ENCODE measurements at regions not wholly inside any gene's neighbourhood (a gene's known extent, or its start where the extent isn't known, plus 50 kb on each side); places are given as distances from the start of the nearest gene placed in this dataset.
"Not testable (repeated sequence)": the region's sequence is repeated elsewhere in the genome, so short reads cannot be mapped to it uniquely, and the experiment has no call there.

DNA sequence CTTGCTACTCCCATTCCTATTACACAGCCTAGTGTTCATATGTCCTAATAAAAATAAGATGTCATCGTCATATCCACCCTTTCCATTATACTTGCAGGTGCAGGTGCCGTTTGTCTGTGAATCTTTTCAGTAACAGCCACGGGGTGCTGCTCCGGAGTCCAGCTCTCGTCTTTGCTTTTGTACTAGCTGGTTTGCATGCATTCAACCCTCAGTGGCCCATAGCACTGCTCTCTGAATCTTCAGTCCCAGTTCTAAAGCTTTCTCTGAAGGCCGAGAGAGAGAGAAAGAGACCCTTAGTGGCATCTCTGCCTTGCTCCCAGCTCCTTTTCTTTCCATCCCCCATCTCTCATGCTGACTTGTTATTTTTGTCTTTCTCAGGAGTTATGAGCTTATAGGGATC lies 468.5 kb downstream of the TMEM232 start:
- no peak for DNase-seq

- DNase-seq, result no peak
Measured at GRCh38 chr5:110258460-110259216, 467.8 kb downstream of the TMEM232 start.

DNA sequence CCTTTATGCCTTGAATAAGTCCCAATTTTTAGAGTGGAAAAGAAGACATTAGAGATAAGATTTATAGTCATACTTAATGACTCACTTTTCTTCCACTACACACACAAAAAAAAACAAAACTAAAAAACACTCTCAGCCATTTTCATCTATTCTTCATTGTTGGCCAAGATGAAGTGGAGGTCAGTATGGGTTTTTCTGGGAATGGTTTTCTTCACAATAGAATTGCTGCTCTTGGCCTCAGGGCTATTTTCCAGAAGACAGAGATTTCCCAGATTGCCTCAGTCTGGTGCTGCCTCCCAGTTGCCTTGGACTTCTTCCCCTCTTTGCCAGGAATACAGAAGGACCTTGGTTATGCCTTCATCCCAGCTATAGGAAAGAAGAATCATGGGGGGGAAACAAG lies 463.7 kb downstream of the TMEM232 start:
- DNase-seq, result no peak

DNA sequence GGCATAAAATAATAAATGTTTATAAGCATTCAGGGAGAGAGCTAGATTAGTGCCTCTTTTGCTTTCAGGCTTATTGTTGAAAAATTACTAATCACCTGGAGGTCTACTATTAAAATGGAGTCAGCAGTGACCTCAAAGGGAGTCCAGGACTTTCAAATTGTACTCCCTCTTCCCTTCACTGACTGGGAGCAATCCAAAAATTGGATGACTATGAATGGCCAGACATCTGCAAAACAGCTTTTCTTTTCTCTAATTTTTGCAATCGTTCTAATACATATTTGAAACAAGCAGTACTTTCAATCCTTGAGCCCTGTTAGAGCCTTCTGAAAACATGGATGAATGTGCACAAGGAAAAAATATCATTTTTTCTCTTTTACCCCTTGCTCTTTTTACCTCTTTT lies 461.8 kb downstream of the TMEM232 start:
- DNase-seq, result no peak

DNA sequence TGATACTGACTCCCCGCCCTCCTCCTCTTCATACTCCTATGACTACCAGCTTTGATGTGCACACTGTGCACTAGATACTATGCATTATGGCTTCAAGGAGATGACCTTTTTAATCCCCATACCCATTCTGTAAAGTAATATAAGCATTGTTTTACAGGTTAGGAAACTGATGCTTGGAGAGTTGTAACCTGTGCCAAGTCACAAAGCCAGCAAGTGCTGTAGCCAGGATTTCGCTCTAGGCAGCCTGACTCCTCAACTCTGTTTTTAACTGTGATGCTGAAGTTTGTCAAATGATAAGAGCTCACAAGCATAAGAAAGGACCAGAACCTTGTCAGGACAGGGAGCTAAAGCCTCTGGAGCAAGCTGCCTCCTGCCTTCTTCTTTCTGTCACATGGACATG lies 461.3 kb downstream of the TMEM232 start:
- DNase-seq, result no peak

- no peak for DNase-seq
Measured at GRCh38 chr5:110267714-110268113, 458.8 kb downstream of the TMEM232 start.

GRCh38 chr5:110268283-110268682 lies 458.2 kb downstream of the TMEM232 start:
- DNase-seq, result no peak

DNA sequence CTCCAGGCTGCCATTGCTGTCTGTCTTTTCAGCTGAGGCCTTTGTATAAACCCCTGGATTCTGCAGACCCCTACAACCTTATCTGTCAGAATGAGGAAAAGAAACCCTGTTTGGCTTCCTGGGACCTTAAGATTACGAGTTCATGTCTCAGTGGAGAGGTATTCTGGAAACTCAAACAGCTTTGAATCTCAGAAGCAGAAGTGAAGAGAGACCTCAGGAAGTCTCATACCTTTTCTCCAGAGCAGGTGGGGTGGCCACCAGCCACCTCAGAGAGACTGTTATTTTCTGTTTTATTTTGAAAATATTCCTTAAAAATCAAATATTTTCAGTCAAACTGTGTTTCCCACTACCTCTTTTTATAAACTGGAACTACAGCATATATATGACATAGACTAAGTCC lies 457.5 kb downstream of the TMEM232 start:
- no peak for DNase-seq

GRCh38 chr5:110269478-110270142 lies 456.9 kb downstream of the TMEM232 start:
- DNase-seq, result no peak

DNA sequence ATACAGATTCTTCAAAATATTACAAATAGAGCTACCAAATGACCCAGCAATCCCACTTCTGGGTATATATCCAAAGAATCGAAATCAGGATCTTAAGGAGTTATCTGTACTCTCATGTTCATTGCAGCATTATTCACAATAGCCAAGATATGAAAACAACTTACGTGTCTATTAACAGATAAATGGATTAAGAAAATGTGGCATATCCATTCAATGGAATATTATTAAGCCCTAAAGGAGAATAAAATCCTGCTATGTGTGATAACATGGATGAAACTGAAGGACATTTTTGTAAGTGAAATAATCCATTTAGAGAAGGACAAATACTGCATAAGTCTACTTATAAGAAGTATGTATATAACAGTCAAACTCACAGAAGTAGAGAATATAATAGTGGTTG lies 450.6 kb downstream of the TMEM232 start:
- no peak for DNase-seq

DNA sequence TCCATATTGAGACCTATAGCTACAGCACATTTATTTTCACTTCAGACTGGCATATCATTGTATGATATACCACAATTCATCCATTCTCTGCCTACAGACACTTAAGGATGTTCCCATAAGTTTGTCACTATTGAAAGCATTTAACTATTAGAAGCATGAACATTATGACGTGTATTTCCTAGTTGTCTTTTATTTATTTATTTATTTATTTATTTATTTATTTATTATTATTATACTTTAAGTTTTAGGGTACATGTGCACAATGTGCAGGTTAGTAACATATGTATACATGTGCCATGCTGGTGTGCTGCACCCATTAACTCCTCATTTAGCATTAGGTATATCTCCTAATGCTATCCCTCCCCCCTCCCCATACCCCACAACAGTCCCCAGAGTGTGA lies 448.0 kb downstream of the TMEM232 start:
- DNase-seq, result not testable (repeated sequence)

- DNase-seq, result not testable (repeated sequence)
Measured at GRCh38 chr5:110284121-110284520, 442.4 kb downstream of the TMEM232 start.

DNA sequence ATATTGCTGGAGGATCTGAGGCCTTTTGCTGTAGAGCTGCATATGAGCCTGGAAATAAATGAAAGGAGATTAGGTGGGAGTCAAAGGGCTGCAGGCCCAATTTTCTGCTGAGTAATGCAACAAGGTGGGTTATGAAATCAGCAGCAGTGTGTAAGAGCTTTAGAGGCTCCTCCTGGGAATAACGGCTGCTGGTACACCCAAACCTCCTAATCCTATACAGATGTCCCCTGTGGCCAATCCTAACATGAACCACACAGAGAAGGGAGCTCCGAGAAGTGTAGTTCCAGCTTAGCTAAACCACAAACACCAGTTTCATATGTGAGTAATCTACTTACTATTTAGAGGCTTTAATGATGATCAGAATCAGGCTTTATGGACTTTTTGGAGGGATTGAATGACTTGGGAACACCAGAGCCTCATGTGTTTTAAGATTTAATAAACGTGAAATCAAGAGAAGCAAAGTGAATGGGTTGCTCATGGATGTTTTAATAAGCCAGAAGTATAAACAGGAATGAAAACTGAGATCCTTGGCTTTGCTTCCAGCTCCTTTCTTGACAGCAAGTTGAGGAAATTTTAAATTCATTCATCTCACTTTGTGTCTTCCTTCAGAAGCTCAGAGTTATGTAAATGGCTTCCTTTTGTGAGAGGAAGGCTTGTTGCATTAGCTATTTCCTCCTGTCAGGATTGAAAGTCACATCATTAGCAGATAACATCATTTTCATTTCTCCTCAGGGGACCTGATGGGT lies 437.5 kb downstream of the TMEM232 start:
- DNase-seq, result peak; percentile 2

- no peak for DNase-seq
Measured at GRCh38 chr5:110289512-110289810, 437.0 kb downstream of the TMEM232 start.

GRCh38 chr5:110290542-110290941 lies 435.9 kb downstream of the TMEM232 start:
- DNase-seq, result no peak

DNA sequence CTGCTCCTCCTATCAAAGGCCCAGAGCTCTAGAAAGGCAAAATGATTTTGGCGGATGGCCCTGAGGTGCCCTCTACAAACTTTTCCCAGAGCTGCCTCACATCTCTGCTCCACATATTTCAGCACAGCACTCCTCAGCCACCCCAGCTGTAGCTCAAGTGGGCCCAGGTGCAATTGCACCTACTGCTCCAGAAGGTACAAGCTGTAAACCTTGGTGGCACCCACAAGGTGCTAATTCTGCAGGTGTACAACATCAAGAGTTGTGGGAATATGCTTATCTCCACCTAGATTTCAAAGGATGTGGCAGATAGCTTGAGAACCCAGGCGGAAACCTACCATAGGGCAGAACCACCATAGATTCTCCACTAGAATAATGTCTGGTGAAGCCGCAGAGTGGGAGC lies 432.2 kb downstream of the TMEM232 start:
- DNase-seq, result no peak

GRCh38 chr5:110297152-110297670 lies 429.3 kb downstream of the TMEM232 start:
- peak; percentile 21 for DNase-seq

GRCh38 chr5:110304176-110304575 lies 422.3 kb downstream of the TMEM232 start:
- DNase-seq, result no peak

DNA sequence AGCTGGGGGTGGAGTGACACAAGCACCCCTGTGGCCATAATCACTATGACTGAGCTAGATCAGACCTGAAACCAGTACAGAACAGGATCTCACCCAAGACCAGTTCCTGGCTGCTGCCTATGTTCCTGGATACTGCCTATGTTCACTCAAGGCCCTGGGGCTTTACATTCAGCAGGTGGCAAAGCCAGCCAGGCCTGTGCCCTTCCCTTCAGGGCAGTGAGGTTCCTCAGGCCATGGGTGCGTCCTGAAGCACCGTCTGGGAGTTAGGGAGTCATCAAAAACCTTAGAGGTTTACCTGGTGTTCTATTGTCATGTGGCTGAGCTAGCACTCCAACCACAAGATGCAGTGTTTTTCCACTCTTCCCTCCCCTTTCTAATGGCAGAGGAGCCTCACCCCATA lies 419.8 kb downstream of the TMEM232 start:
- DNase-seq, result no peak

GRCh38 chr5:110309222-110309621 lies 417.2 kb downstream of the TMEM232 start:
- DNase-seq, result no peak

GRCh38 chr5:110316566-110316965 lies 409.9 kb downstream of the TMEM232 start:
- not testable (repeated sequence) for DNase-seq

- no peak for DNase-seq
Measured at GRCh38 chr5:110321117-110321516, 405.4 kb downstream of the TMEM232 start.

DNA sequence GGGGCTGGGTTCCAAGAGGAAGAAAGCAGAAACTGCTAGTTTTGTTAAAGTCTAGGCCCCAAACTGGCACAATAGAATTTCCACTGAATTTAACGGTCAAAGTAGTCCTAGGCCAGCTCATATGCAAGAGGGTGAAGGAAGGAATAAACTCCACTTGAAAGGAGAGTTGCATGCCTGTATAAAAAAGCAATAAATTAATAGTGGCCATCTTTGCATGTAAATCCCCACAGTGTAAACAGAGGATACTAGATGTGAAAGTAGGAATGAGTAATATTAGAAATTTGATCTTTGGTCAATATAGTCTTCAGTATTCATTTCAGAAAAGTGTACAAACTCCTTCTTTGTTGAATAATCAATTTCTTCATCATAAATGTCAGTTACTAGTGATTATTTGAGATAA lies 403.1 kb downstream of the TMEM232 start:
- no peak for DNase-seq

- no peak for DNase-seq
Measured at GRCh38 chr5:110323832-110324231, 402.6 kb downstream of the TMEM232 start.
